Loucy (cell line): ENCODE measurements at regions not wholly inside any gene's neighbourhood (a gene's known extent, or its start where the extent isn't known, plus 50 kb on each side); places are given as distances from the start of the nearest gene placed in this dataset.

Experiments used
- H2AFZ ChIP-seq: fragments of 200-600 bp; sonication (generic); 2 replicates; pipeline ENCODE4 v1.6.0; 2016; ENCODE audit warnings: antibody characterized with exemption, mild to moderate bottlenecking, low read length, moderate library complexity
- H3F3A ChIP-seq: fragments of 200-600 bp; 2 replicates; pipeline ENCODE4 v1.6.0; 2016; ENCODE audit warnings: antibody characterized with exemption, low read depth, mild to moderate bottlenecking
- H3K27me3 ChIP-seq: fragments of 200-600 bp; sonication (generic); 2 replicates; pipeline ENCODE4 v1.6.1; 2014; ENCODE audit warnings: low read length, mild to moderate bottlenecking; ENCODE audit not compliant: insufficient read depth, poor library complexity, severe bottlenecking
- H3K36me3 ChIP-seq: fragments of 200-600 bp; sonication (generic); 2 replicates; pipeline ENCODE4 v1.6.1; 2016; ENCODE audit warnings: low read length; ENCODE audit not compliant: insufficient read depth
- H3K4me1 ChIP-seq: fragments of 200-600 bp; sonication (generic); 2 replicates; pipeline ENCODE4 v1.5.1; 2014; ENCODE audit warnings: low read length, mild to moderate bottlenecking; ENCODE audit not compliant: insufficient read depth, poor library complexity, severe bottlenecking
- H3K4me2 ChIP-seq: fragments of 200-600 bp; sonication (generic); 2 replicates; pipeline ENCODE4 v1.6.0; 2014; ENCODE audit warnings: antibody characterized with exemption, low read length, low read depth, mild to moderate bottlenecking; ENCODE audit not compliant: poor library complexity, severe bottlenecking
- H3K4me3 ChIP-seq: fragments of 200-600 bp; sonication (generic); 2 replicates; pipeline ENCODE4 v1.5.1; 2014; ENCODE audit warnings: low read length, mild to moderate bottlenecking, mixed read lengths; ENCODE audit not compliant: poor library complexity, severe bottlenecking
- H3K79me2 ChIP-seq: fragments of 200-600 bp; sonication (generic); 2 replicates; pipeline ENCODE4 v1.6.1; 2014; ENCODE audit warnings: low read length; ENCODE audit not compliant: insufficient read depth
- H3K9ac ChIP-seq: fragments of 200-600 bp; sonication (generic); 2 replicates; pipeline ENCODE4 v1.6.0; 2014; ENCODE audit warnings: mild to moderate bottlenecking, low read depth, low read length, moderate library complexity; ENCODE audit not compliant: poor library complexity, severe bottlenecking
- H3K9me2 ChIP-seq: fragments of 200-600 bp; sonication (generic); replicated peaks from 2 replicates; pipeline ENCODE4 v1.6.1; 2016; ENCODE audit warnings: low read depth, low read length, mixed read lengths
- H3K9me3 ChIP-seq: fragments of 200-600 bp; sonication (generic); 2 replicates; pipeline ENCODE4 v1.6.1; 2014; ENCODE audit warnings: mild to moderate bottlenecking, antibody characterized with exemption, low read length, low read depth; ENCODE audit not compliant: insufficient read depth
- H4K20me1 ChIP-seq: fragments of 200-600 bp; sonication (generic); 2 replicates; pipeline ENCODE4 v1.6.0; 2014; ENCODE audit warnings: antibody characterized with exemption, low read length, mild to moderate bottlenecking; ENCODE audit not compliant: insufficient read depth, poor library complexity, severe bottlenecking
- EZH2phosphoT487 ChIP-seq: fragments of 200-600 bp; IDR thresholded peaks from 2 replicates; pipeline ENCODE4 v1.6.1; 2018; ENCODE audit warnings: antibody characterized with exemption, mild to moderate bottlenecking, moderate library complexity, borderline replicate concordance
- TF ChIP-seq, protein P1 (sequence below): fragments of 200-600 bp; sonication (generic); conservative IDR thresholded peaks from 2 replicates; pipeline ENCODE4 v1.5.1; 2014; ENCODE audit warnings: mild to moderate bottlenecking, antibody characterized with exemption, low read length

DNA sequence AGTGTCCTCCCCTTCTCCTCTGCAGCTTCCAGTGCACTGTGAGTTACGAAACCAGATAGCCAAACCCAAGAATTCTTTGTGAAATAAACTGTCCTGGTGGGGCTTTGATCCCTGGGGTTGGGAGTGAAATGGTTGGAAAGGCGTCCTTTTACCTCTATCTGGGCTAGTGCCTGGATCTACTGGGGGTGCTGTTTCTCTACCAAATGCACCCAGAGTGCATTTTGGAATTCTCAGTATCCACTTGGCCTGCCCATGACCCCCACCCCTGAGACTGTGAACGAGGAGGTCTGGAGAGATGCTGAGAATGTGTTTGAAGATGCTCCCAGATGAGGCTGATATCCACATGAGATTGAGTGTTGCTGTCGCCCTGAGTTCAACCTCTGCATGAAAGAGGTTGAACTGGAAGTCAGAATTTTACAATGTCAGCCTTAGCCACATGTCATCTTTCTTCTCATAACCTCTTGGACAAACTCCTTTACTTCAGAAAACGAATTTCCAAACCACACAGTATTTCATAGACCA lies 87.1 kb upstream of the CLMN start:
- no peaks in the 10 kb centered on the region for H3K4me1 ChIP-seq
- H3K9ac ChIP-seq = no peak overlapping the region
- H3F3A ChIP-seq = no peaks in the 10 kb centered on the region
- H2AFZ ChIP-seq = no peak overlapping the region
- TF ChIP-seq, protein P1, sequence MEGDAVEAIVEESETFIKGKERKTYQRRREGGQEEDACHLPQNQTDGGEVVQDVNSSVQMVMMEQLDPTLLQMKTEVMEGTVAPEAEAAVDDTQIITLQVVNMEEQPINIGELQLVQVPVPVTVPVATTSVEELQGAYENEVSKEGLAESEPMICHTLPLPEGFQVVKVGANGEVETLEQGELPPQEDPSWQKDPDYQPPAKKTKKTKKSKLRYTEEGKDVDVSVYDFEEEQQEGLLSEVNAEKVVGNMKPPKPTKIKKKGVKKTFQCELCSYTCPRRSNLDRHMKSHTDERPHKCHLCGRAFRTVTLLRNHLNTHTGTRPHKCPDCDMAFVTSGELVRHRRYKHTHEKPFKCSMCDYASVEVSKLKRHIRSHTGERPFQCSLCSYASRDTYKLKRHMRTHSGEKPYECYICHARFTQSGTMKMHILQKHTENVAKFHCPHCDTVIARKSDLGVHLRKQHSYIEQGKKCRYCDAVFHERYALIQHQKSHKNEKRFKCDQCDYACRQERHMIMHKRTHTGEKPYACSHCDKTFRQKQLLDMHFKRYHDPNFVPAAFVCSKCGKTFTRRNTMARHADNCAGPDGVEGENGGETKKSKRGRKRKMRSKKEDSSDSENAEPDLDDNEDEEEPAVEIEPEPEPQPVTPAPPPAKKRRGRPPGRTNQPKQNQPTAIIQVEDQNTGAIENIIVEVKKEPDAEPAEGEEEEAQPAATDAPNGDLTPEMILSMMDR = no peak
- no peak for TF ChIP-seq EZH2phosphoT487
- no peak overlapping the region for H3K4me3 ChIP-seq
- H3K79me2 ChIP-seq = no peaks in the 10 kb centered on the region
- no peaks in the 10 kb centered on the region for H4K20me1 ChIP-seq
- no peaks in the 10 kb centered on the region for H3K27me3 ChIP-seq
- H3K36me3 ChIP-seq = no peaks in the 10 kb centered on the region
- no peaks in the 10 kb centered on the region for H3K9me3 ChIP-seq
- no peak overlapping the region for H3K4me2 ChIP-seq
- H3K9me2 ChIP-seq = no peaks in the 10 kb centered on the region

GRCh38 chr14:95404583-95404982 lies 84.9 kb upstream of the CLMN start:
- Histone ChIP-seq H3K4me2 (no peak overlapping the region), H3K36me3 (no peaks in the 10 kb centered on the region)

DNA sequence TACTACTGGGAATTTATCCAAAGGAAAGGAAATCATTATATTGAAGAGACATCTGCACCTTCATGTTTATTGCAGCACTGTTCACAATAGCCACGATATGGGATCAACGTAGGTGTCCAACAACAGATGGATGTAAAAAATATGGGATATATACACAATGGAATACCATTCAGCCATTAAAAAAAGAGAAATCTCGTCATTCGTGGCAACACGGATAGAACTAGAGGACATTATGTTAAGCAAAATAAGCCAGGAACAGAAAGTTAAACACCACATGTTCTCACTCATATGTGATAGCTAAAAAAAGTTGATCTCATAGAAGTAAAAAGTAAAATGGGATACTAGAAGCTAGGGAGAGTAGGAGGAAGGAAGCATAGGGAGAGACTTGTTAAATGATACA lies 82.9 kb upstream of the CLMN start:
- H3K27me3 ChIP-seq = no peaks in the 10 kb centered on the region
- H3K9me3 ChIP-seq = no peaks in the 10 kb centered on the region
- no peaks in the 10 kb centered on the region for H3K79me2 ChIP-seq
- H4K20me1 ChIP-seq = no peaks in the 10 kb centered on the region
- no peak overlapping the region for H3K4me2 ChIP-seq
- no peaks in the 10 kb centered on the region for H3K4me1 ChIP-seq
- TF ChIP-seq, protein P1 = no peak
- TF ChIP-seq EZH2phosphoT487 = no peak
- no peak overlapping the region for H2AFZ ChIP-seq
- no peak overlapping the region for H3K9ac ChIP-seq
- no peaks in the 10 kb centered on the region for H3K9me2 ChIP-seq
- H3F3A ChIP-seq = no peaks in the 10 kb centered on the region
- H3K4me3 ChIP-seq = no peak overlapping the region
- H3K36me3 ChIP-seq = no peaks in the 10 kb centered on the region

More at GRCh38 chr14:95404583-95404982, 84.9 kb upstream of the CLMN start:
- Histone ChIP-seq H3K79me2 (no peaks in the 10 kb centered on the region), H4K20me1 (no peaks in the 10 kb centered on the region), H2AFZ (no peak overlapping the region), H3K4me1 (no peaks in the 10 kb centered on the region), H3F3A (no peaks in the 10 kb centered on the region), H3K9me2 (no peaks in the 10 kb centered on the region), H3K4me3 (no peak overlapping the region), H3K9ac (no peak overlapping the region), H3K27me3 (no peaks in the 10 kb centered on the region), H3K9me3 (no peaks in the 10 kb centered on the region)
- TF ChIP-seq, protein P1 = no peak
- no peak for TF ChIP-seq EZH2phosphoT487
